Transverse colon (tissue), 4 donors: ENCODE measurements at regions not wholly inside any gene's neighbourhood (a gene's known extent, or its start where the extent isn't known, plus 50 kb on each side); places are given as distances from the start of the nearest gene placed in this dataset.

Source experiments
- CTCF ChIP-seq, 5 experiments: fragments of 200-600 bp in 3 of 5; fragments of 450-650 bp in 2 of 5; sonication (generic) in 3 of 5; IDR thresholded peaks; 1 replicate in 2 of 5; 2 replicates in 3 of 5; pipeline ENCODE4 v1.5.1; 2016 to 2017; ENCODE audit warnings: antibody characterized with exemption in 5 of 5, inconsistent platforms in 3 of 5, mild to moderate bottlenecking in 2 of 5, moderate library complexity in 1 of 5
- POLR2A ChIP-seq: fragments of 450-650 bp; IDR thresholded peaks from one replicate; pipeline ENCODE4 v1.6.1; 2016; ENCODE audit warnings: antibody characterized with exemption, mild to moderate bottlenecking, moderate library complexity
- POLR2AphosphoS5 ChIP-seq, 3 donors: sonication (generic); formaldehyde crosslinking; IDR thresholded peaks; one replicate each; pipeline ENCODE4 v1.6.1; 2016; ENCODE audit warnings: antibody characterized with exemption in 3 of 3

- TF ChIP-seq POLR2AphosphoS5 (IDR thresholded peaks at IDR 0.05) (no peak), CTCF (IDR thresholded peaks at IDR 0.05) (no peak), POLR2A (no peak)
Measured at GRCh38 chr2:129865976-129866375, 113.5 kb upstream of the RAB6C start.
